ENCODE measurements at regions not wholly inside any gene's neighbourhood (a gene's known extent, or its start where the extent isn't known, plus 50 kb on each side); places are given as distances from the start of the nearest gene placed in this dataset.
"Not testable (repeated sequence)": the region's sequence is repeated elsewhere in the genome, so short reads cannot be mapped to it uniquely, and the experiment has no call there.

DNA sequence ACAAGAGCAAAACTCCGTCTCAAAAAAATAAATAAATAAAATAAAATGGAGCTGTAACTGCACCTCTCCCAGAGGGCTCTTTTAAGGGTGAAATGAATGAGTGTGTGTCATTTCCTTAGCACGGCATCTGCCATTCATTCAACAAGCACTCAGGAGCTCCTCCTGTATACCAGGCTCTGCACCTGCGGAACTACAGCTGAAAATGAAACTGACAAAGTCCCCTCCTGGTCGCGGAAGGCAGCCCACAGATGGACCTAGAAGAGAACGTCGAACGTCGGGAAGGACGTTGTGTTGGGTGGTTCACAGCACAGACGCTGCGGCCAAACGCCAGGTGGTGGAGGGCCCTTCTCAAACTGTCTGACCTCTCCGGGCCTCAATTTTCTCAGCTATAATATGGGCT lies 256.4 kb downstream of the TFAP2C start:
- no peak for DNase-seq

GRCh38 chr20:56890011-56890410 lies 260.9 kb downstream of the TFAP2C start:
- DNase-seq, result no peak

GRCh38 chr20:56893226-56893917 lies 264.3 kb downstream of the TFAP2C start:
- no peak for DNase-seq

- no peak for DNase-seq
Observed at GRCh38 chr20:56896447-56896846, 267.3 kb downstream of the TFAP2C start.

DNA sequence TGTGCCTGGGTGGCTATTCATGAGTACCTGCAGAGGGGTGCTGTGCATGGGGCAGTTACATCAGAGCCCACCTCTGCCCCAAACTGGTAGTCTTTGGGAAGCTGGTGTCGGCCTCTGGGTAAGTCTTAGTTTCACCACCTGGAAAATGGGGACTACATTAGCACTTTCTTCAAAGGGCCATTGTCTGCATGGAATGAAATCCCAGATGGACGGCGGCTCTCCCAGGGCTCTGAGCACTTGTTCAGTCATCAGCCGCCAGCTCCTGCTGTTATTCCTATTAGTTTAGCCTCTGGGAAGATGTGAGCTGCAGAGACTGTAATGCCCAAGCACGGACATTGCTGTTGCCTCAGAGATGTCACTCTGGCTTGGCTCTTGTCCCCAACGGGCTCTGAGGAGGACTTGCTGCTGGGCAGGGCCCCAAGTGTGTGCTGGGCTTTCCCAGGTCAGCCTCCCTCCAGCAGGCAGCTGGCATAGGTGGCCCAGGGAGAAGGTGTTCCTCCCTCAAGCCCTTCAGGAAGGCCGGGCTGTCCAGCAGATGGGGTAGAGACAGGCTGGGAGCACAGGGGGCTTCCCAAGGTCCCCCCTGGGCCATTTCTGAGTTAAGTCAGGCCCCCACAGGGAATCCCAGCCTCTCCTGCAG lies 268.3 kb downstream of the TFAP2C start:
- no peak for DNase-seq

DNA sequence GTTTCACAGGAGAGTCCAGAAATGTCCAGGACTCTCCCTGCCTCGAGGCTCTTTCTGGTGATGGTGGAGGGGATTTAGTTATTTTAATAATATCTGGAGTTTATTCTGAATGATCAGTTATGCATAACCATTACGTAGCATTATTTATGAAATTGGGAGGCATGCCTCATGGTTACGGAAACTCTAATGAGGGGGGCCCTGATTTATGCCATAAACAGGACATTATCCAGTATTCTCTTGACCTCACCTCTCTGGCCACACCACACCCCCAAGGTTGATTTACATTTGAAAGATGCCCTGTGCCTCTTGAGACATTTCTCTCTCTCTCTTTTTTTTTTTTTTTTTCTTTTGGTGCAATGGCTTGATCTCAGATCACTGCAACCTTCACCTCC lies 268.8 kb downstream of the TFAP2C start:
- DNase-seq, result no peak

DNA sequence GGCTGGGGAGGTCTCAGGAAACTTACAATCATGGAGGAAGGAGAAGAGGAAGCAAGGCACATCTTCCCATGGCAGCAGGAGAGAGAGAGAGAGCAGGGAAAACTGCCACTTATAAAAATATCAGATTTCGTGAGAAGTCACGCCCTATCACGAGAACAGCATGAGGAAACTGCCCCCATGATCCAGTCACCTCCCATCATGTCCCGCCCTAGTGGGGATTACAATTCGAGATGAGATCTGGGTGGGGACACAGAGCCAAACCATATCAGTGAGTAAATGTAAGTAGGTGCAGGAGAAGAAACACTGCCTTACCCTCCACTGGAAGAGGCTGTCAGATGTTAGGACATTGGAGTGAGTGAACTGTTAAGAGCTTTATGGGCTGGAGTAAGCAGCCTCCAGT lies 270.4 kb downstream of the TFAP2C start:
- DNase-seq, result no peak

- no peak for DNase-seq
Observed at GRCh38 chr20:56900252-56900651, 271.1 kb downstream of the TFAP2C start.

DNA sequence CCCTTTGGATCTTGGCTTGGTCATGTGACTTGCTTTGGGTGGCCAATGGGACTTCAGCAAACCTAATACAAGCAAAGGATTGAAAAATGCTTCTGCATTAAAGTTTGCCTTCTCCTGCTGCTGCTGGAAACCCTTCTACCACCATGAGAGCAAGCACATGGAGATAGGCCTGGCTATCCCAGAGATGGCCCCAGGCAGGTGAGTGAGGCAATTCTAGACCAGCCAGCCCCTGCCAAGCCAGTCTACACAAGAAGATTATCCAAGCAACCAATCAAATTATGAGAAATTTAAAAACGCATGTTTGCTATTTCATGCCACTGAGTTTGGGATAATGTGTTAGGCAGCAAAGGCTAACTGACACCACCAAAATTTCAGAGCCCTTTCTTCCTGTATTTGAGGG lies 274.3 kb downstream of the TFAP2C start:
- no peak for DNase-seq

DNA sequence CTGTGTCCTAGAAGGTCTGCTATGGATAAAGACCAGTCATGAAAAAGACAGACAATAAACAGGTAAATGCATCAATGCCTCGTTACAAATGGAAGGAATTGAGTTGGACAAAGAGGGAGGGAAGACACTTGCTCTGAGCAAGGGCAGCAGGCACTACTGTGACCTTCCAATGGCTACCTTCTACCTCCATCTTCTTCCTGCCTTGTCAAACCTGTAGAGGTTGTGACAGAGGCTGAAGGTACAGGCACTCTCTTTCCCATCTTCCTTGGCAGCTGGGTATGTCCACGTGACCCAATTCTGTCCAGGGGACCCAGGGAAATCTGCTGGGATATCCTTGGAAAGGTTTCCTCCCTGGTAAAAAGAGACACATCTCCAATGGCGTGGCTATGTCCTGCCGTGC lies 274.8 kb downstream of the TFAP2C start:
- no peak for DNase-seq

DNA sequence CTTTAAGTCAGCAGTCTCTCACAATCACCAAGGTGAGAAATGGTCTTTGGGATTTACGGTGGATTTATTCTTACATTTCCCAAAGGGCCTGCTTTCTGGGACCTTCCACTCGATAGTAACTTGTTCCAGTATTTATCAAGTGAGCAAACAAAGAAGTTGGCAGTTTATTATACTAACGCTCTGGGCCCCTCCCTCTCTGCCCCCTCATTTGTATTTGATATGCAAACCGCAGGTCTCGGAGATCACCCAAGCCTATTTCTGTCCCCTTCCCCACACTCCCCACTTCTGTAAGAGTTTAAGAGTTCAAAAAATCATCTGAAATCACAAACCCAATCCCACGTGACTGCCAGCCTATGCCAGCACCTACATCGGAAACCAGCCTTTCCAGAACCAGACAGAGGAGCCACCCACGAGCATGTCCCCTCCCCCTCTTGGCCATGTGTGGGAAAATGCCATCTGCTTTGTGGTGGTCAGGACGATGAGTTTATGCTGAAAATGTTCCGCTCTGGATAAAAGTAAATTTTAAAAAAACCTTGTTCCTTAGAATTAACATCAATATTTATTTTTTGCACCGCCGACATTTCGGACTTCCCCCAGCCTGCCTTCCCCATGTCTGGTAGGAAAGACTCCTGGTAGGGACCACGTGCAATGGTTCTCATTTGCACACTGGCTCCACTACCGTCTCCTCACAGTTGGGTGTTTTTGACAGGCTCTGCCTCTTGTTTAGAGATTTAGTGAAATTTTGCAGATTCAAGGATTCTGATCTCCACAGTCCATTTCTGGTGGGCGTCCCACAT lies 281.0 kb downstream of the TFAP2C start:
- no peak for DNase-seq

DNA sequence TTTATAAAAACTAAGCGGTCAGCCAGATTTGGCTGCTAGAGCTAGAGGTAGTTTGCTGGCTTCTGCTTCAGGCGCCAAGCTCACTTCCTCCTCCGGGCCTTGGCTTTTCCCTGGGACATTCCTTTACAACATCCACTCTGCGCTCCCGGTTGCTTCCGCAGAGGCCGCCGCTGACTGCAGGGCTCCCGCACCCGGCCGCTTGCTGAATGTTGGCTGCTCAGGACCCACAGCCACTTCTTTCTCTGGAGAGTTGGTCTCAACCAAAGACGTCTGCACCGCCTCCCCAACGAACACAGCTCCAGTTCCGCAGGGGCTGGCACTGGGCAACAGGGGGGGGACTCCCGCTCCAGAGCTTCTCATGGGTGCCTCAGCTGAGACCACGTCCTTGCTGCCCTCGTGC lies 282.8 kb downstream of the TFAP2C start:
- no peak for DNase-seq

DNA sequence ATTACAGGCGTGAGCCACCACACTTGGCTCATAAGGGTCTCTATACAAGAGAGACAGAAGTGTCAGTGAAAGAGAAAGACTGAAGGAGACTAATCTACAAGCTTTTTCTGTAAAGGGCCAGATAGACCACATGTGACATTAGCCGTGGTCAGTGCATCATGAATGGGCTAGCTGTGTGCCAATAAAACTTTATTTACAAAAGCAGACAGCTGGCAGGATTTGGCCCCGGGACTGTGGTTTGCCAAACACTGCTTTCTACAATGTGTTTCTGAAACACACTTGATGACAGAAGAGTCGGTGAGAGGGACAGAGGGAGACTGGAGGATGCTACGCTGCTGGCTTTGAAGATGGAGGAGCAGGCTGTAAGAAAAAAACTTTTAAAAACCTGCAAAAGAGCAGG lies 285.4 kb downstream of the TFAP2C start:
- no peak for DNase-seq

GRCh38 chr20:56916345-56916622 lies 287.2 kb downstream of the TFAP2C start:
- DNase-seq, result no peak

- not testable (repeated sequence) for DNase-seq
Observed at GRCh38 chr20:56920041-56920440, 290.9 kb downstream of the TFAP2C start.

DNA sequence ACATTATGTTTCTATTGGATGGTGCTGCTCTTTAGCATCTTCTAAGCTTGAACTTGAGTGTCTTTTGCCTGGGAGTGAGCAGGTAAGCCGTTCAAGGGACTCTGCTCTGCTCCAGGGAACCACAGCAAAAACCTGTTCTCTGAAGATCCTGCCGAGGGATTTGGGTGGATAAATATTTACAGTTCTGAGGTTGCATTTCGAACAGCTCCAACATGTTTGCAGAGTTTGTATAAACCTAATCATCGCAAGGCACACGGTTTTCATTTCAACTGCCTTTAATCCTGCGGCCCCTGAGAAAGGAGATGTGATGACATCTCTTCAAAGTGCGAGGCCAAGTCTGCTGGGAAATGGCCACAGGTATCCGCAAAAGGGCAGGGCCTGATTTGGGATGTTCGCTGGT lies 293.4 kb downstream of the TFAP2C start:
- no peak for DNase-seq

DNA sequence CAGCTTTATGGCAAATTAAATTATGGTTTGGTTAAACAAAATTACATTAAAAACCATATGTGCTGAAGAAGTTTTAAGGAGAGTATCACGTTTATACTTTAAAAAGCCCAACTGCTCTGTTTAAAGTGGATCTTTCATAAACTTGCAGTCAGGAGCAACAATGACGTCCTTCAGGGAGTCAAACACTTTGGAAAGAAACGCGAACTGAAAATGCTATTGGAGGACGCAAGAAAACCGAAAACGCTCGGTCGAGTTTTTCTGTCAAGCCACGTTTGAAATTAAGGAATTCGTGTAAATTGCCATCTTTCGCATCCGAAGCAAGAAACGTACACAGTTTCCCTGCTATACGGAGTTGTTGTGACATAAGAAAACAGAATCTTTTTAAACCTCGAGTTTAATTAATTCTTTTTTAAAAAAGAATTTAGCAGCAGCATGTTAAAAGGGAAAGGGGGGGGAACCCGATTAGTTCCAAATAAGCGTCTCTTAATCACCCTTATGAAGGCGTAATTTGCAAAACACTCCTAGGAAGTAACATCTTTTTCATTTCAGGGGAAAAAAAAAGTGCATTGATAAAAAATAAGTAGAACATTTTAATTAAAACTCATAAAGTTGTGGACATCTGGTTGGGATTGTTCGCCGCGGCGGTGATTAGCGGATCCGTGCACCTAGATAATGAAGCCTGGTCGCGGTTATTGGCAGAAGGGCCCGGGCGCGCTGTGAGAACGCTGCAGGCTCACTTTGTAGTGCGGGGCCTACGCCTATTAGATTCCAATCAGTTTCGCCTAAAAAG lies 295.4 kb downstream of the TFAP2C start:
- DNase-seq, result no peak

GRCh38 chr20:56925082-56925830 lies 296.1 kb downstream of the TFAP2C start:
- DNase-seq, result peak; percentile 58

DNA sequence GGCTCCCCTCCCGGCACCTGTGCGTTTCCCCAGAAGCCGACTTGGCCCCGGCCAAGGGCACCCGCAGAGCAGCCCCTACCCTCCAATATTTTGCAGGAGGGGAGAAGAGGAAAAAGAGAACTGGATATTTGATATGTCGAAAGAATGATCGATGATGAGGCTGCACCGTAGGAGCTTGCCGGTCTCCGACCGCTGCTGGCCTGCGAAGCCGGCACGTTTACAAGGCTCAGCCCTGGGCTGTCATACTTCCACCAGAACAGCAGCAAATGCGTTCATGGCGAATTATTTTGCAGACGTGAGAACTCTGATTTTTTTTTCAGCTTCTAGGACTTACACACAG lies 296.7 kb downstream of the TFAP2C start:
- DNase-seq, result no peak

DNA sequence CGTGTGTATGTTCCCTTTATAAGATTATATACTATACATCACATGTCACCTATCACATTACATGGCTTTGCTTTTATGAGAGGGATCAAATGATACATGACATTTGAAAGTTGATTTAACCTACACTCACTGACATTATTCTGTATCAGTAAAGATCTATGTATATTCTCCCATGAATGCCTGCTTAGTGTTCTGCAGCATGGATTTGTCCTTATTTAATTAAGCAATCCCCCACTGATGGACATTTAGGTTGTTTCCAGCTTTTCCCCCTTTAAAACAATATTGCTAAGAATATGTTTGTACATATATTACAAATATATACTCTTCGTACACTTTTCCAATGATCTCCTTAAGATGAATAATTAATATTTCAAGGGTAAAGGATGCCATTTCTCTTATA lies 297.4 kb downstream of the TFAP2C start:
- no peak for DNase-seq

- DNase-seq, result no peak
Observed at GRCh38 chr20:56927127-56927526, 298.0 kb downstream of the TFAP2C start.

DNA sequence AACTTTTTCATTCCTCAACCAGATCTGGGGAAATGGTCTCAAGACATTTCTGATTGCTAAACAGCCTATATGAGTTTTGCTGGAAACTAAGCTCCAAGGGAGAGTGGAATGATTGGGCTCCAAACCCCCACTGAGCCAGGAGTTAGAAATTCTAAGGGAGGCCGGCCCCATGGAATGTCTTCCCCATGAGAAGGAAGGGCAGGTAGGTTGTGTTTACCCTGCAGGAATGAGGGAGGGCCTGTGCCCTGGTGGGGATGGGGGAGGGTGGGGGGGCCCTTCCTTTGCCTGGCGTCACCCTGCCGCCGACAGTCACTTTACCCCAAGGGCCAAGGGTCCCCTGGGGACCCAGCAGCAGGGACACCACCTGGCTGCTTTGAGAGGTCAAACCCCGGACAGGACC lies 298.9 kb downstream of the TFAP2C start:
- DNase-seq, result no peak

GRCh38 chr20:56929606-56930005 lies 300.5 kb downstream of the TFAP2C start:
- no peak for DNase-seq

Data from NCI-H69 (cell line).